Ovary (tissue), 7 donors: ENCODE measurements at regions not wholly inside any gene's neighbourhood (a gene's known extent, or its start where the extent isn't known, plus 50 kb on each side); places are given as distances from the start of the nearest gene placed in this dataset.
"Not testable (repeated sequence)": the region's sequence is repeated elsewhere in the genome, so short reads cannot be mapped to it uniquely, and the experiment has no call there.

Source experiments
- DNase-seq, 5 donors: peaks; one replicate each; pipeline ENCODE4 v3.0.0-alpha.2; 2019 to 2020
- H3K27ac ChIP-seq, 2 donors: fragments of 200-600 bp; one replicate each; pipeline versions ENCODE4 v1.5.1 to v1.8.0; 2019 to 2022
- H3K27me3 ChIP-seq: fragments of 200-600 bp; one replicate; pipeline ENCODE4 v1.8.0; 2022
- H3K36me3 ChIP-seq: fragments of 200-600 bp; sonication (generic); one replicate; pipeline ENCODE4 v1.5.1; 2019
- H3K4me1 ChIP-seq: one replicate; pipeline ENCODE4 v1.8.1; 2013; ENCODE audit warnings: mild to moderate bottlenecking, moderate library complexity; ENCODE audit not compliant: insufficient read depth
- H3K4me3 ChIP-seq: fragments of 200-600 bp; sonication (generic); one replicate; pipeline ENCODE4 v1.5.1; 2017
- H3K9me3 ChIP-seq, 2 donors: fragments of 200-600 bp in 1 of 2; sonication (generic) in 1 of 2; one replicate each; pipeline versions ENCODE4 v1.5.1 to v1.8.1; 2013 to 2019; ENCODE audit warnings: mild to moderate bottlenecking in 1 of 2, moderate library complexity in 1 of 2
- EP300 ChIP-seq: sonication (generic); formaldehyde crosslinking; IDR thresholded peaks from one replicate; pipeline ENCODE4 v1.6.1; 2017; ENCODE audit warnings: antibody characterized with exemption
- POLR2A ChIP-seq: fragments of 450-650 bp; IDR thresholded peaks from one replicate; pipeline ENCODE4 v1.6.1; 2017; ENCODE audit warnings: antibody characterized with exemption, mild to moderate bottlenecking, moderate library complexity
- WGBS, 3 donors: extraction: QIAGEN DNeasy Blood & Tissue Kit in 1 of 3; methylation state at CpG; one replicate each; pipeline versions ENCODE4 v1.1.5 to v1.1.7; 2013 to 2017; 5-methylcytosine and 5-hydroxymethylcytosine counted together
- intact Hi-C, 4 donors: fragments of 100-400 bp; cut with DNase I; formaldehyde crosslinking; loops; one replicate each; pipeline versions ENCODE4 v1.11.0 to v1.15.1; 2022 to 2023
- TF ChIP-seq, protein P1 (sequence below), 3 donors: fragments of 450-650 bp in 2 of 3; fragments of 200-600 bp in 1 of 3; IDR thresholded peaks; one replicate each; pipeline versions ENCODE4 v1.5.1 to v1.8.0; 2016 to 2022; ENCODE audit warnings: antibody characterized with exemption in 3 of 3, mild to moderate bottlenecking in 1 of 3
- donor health status: DM: no; HTN: no; CAD: no; lungs with moderate emphysema.
- donor health status: DM: no; HTN: no; CAD: no.
- donor health status: Bipolar disorder and iron deficiency.
- donor health status: DM: no; HTN: no; CAD: no.
- donor health status: DM: yes; HTN: yes; CAD: no.

DNA sequence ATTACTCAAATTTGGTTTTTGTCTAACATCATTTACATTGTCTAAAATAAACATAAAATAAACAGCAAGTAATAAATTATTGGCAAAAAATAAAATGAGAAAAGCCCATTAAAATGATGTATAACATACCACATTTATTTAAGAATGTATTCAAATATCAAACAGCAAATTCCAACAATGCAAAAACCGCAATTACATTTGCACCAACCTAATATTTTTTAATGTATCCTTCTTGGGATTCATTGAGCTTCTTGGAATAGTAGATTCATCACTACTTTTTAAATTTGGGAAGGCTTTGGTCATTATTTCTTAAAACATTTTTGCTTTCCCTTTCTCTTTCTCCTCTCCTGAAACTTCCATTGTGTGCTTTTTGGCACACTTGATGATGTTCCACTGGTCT, 400.2 kb downstream of the MAGEE1 start:
- no peak for TF ChIP-seq EP300
- TF ChIP-seq, protein P1, sequence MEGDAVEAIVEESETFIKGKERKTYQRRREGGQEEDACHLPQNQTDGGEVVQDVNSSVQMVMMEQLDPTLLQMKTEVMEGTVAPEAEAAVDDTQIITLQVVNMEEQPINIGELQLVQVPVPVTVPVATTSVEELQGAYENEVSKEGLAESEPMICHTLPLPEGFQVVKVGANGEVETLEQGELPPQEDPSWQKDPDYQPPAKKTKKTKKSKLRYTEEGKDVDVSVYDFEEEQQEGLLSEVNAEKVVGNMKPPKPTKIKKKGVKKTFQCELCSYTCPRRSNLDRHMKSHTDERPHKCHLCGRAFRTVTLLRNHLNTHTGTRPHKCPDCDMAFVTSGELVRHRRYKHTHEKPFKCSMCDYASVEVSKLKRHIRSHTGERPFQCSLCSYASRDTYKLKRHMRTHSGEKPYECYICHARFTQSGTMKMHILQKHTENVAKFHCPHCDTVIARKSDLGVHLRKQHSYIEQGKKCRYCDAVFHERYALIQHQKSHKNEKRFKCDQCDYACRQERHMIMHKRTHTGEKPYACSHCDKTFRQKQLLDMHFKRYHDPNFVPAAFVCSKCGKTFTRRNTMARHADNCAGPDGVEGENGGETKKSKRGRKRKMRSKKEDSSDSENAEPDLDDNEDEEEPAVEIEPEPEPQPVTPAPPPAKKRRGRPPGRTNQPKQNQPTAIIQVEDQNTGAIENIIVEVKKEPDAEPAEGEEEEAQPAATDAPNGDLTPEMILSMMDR (IDR thresholded peaks at IDR 0.05) = no peak
- TF ChIP-seq POLR2A = no peak
- Histone ChIP-seq H3K27ac (no peak overlapping the region), H3K4me1 (no peaks in the 10 kb centered on the region), H3K9me3 (no peaks in the 10 kb centered on the region), H3K27me3 (no peaks in the 10 kb centered on the region), H3K4me3 (no peak overlapping the region), H3K36me3 (no peaks in the 10 kb centered on the region)
- intact Hi-C loops = no loop called here
- no peak for DNase-seq
- 40 to 55% (median 41%) methylated on average over 1 of the region's 1 CpG for WGBS, 3 donors

DNA sequence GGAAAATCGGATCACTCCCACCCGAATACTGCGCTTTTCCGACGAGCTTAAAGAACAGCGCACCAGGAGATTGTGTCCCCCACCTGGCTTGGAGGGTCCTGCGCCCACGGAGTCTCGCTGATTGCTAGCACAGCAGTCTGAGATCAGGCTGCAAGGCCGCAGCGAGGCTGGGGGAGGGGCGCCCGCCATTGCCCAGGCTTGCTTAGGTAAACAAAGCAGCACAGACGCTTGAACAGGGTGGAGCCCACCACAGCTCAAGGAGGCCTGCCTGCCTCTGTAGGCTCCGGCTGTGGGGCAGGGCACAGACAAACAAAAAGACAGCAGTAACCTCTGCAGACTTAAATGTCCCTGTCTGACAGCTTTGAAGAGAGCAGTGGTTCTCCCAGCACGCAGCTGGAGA, 413.4 kb downstream of the MAGEE1 start:
- 35 to 58% (median 55%) methylated on average over 15 to 16 of the region's 16 CpGs for WGBS, 3 donors
- H3K4me1 ChIP-seq, H3K27ac ChIP-seq, H3K4me3 ChIP-seq, H3K9me3 ChIP-seq, H3K36me3 ChIP-seq, intact Hi-C loops, H3K27me3 ChIP-seq, DNase-seq: not testable (repeated sequence)

DNA sequence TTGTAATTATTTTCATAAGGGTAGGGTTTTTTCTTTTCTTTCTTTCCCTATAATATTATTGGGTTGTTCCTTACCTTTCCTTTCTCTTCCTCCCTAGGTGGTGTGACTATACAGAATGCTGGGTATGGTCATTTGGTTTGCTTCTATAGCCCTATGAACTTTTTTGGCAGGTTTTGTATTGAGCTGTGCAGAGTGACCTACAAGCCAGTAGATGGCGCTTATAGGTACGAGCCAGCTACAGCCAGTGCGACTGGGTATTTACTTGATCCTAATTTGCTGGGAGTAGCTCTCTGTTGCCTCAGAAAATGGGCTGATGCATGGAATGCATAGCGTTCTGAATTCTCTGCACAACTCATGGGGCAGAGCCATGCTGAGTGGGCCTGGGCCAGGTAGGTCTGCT, 423.3 kb downstream of the MAGEE1 start:
- Histone ChIP-seq H3K9me3 (no peaks in the 10 kb centered on the region), H3K27ac (no peak overlapping the region), H3K36me3 (no peaks in the 10 kb centered on the region), H3K27me3 (no peaks in the 10 kb centered on the region), H3K4me1 (no peaks in the 10 kb centered on the region), H3K4me3 (no peak overlapping the region)
- TF ChIP-seq POLR2A (no peak), EP300 (no peak)
- TF ChIP-seq, protein P1 (IDR thresholded peaks at IDR 0.05) = no peak
- WGBS, 3 donors = 17 to 25% (median 23%) methylated on average over 4 of the region's 4 CpGs
- no peak for DNase-seq
- intact Hi-C loops = no loop called here

DNA sequence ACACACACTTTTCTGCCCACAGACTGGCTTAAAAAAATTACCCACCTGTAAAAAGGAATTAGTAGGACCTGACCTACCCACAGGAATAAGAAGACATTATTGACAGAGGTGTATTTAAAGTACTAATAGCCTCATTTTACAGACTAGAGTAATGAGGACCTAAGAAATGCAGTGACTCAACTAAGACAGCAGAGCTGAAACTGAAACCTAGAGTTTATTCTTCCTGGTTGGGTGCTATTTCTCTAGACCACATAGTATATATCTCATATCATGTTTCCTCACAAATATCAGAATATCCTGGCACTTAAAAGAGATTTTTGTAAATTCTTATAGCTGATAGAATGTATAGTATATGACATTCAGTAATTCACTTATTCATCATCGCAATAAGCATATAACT, 435.0 kb downstream of the MAGEE1 start:
- no peak for TF ChIP-seq POLR2A
- no peak for TF ChIP-seq EP300
- TF ChIP-seq, protein P1 (IDR thresholded peaks at IDR 0.05) = no peak
- intact Hi-C loops = no loop called here
- WGBS, 3 donors = 74 to 92% (median 88%) methylated on average over 1 of the region's 1 CpG

DNA sequence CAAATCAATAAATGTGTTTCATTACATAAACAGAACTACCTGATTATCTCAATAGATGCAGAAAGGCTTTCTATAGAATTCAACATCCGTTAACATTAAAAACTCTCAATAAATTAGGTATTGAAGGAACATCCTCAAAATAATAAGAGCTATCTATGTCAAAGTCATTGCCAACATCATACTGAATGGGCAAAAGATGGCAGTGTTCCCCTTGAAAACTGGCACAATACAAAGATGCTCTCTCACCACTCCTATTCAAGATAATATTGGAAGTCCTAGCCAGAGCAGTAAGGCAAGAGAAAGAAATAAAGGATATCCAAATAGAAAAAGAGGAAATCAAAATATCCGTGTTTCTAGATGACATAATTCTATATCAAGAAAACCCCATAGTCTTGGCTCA, 466.4 kb downstream of the MAGEE1 start:
- DNase-seq = no peak
- no peaks in the 10 kb centered on the region for H3K27me3 ChIP-seq
- no peak overlapping the region for H3K4me3 ChIP-seq
- intact Hi-C loops = no loop called here
- H3K4me1 ChIP-seq = no peaks in the 10 kb centered on the region
- H3K9me3 ChIP-seq = no peaks in the 10 kb centered on the region
- TF ChIP-seq POLR2A = no peak
- TF ChIP-seq, protein P1 (IDR thresholded peaks at IDR 0.05) = no peak
- no peak for TF ChIP-seq EP300
- H3K36me3 ChIP-seq = no peaks in the 10 kb centered on the region
- WGBS, 3 donors = 45 to 64% (median 56%) methylated on average over 2 of the region's 2 CpGs
- no peak overlapping the region for H3K27ac ChIP-seq

More for the DNA sequence above, 435.0 kb downstream of the MAGEE1 start:
- no peak for DNase-seq
- no peak overlapping the region for H3K4me3 ChIP-seq
- H3K27me3 ChIP-seq = no peaks in the 10 kb centered on the region
- H3K4me1 ChIP-seq = no peaks in the 10 kb centered on the region
- H3K36me3 ChIP-seq = no peaks in the 10 kb centered on the region
- no peaks in the 10 kb centered on the region for H3K9me3 ChIP-seq
- H3K27ac ChIP-seq = no peak overlapping the region
